Retinal pigment epithelial cell (primary cell): ENCODE measurements at regions not wholly inside any gene's neighbourhood (a gene's known extent, or its start where the extent isn't known, plus 50 kb on each side); places are given as distances from the start of the nearest gene placed in this dataset.
"Not testable (repeated sequence)": the region's sequence is repeated elsewhere in the genome, so short reads cannot be mapped to it uniquely, and the experiment has no call there.

Experiments
- DNase-seq: peaks from one replicate; pipeline ENCODE4 v3.0.0-alpha.2; 2010; ENCODE audit warnings: low read depth
- H3K4me3 ChIP-seq: 2 replicates; pipeline ENCODE4 v1.5.1; 2011; ENCODE audit warnings: mild to moderate bottlenecking, low read length, control low read depth, moderate library complexity
- TF ChIP-seq, protein P1 (sequence below): conservative IDR thresholded peaks from 2 replicates; pipeline ENCODE4 v1.5.1; 2011; ENCODE audit warnings: low read depth, low read length, control low read depth, inconsistent platforms

DNA sequence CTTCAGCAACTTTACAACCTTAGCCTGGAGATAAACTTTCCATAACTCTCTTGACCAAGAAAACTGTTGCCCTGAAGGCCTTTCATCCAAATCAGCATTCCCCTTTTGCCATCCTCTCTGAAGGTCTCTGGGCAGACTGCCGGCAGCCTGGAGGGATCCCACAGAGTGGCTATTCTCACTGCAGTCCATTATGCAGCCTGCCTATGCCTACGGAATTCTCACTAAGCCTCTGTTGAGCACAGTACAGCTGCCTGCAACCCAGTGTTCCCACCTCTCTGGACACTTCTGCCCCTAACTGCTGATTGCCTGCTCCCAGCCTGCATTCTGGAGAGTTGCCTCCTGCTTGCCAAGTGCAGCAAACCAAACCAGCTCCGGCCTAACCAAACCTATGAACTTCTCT is 548.9 kb upstream of the STEAP1 start:
- TF ChIP-seq, protein P1, sequence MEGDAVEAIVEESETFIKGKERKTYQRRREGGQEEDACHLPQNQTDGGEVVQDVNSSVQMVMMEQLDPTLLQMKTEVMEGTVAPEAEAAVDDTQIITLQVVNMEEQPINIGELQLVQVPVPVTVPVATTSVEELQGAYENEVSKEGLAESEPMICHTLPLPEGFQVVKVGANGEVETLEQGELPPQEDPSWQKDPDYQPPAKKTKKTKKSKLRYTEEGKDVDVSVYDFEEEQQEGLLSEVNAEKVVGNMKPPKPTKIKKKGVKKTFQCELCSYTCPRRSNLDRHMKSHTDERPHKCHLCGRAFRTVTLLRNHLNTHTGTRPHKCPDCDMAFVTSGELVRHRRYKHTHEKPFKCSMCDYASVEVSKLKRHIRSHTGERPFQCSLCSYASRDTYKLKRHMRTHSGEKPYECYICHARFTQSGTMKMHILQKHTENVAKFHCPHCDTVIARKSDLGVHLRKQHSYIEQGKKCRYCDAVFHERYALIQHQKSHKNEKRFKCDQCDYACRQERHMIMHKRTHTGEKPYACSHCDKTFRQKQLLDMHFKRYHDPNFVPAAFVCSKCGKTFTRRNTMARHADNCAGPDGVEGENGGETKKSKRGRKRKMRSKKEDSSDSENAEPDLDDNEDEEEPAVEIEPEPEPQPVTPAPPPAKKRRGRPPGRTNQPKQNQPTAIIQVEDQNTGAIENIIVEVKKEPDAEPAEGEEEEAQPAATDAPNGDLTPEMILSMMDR: no peak
- no peak overlapping the region for H3K4me3 ChIP-seq
- DNase-seq: no peak

DNA sequence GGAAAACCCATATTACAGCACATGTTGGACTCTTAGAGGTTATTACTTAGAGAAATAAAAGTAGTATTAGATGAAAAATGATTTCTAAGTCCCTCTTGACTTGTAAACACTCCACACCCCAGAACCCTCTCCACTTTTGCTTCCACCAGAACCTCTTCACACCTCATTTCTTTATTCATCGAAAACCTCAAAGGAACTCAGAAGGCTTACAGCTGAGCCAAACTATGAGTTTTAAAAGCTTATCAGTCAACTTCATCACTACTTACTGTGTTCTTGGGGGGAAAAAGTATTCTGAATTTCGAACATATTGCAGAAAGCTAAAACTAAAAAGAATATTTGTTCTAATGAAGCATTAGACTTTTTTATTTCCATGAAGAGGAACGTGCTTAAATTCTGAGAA is 547.8 kb upstream of the STEAP1 start:
- no peak overlapping the region for H3K4me3 ChIP-seq
- TF ChIP-seq, protein P1: no peak
- no peak for DNase-seq

DNA sequence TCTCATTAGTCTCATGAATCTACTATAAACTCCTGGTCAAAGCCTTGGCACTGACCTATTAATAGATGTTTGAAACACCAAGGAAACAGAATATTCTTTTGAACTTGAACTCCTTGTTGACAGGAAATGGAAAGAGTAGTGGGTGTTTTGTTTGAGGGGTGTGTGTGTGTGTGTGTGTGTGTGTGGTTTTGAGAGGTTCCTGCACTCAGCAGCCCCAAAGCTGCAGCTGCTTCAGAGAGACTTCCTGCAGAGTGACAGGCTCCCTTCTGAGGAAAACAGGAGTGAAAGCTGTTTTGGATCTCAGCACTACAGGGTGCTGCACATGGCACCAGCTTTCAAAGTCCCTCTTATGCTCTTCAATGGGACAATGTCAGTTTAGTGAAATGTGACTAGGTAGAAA is 546.5 kb upstream of the STEAP1 start:
- no peak for DNase-seq
- H3K4me3 ChIP-seq: no peak overlapping the region
- TF ChIP-seq, protein P1: no peak

DNA sequence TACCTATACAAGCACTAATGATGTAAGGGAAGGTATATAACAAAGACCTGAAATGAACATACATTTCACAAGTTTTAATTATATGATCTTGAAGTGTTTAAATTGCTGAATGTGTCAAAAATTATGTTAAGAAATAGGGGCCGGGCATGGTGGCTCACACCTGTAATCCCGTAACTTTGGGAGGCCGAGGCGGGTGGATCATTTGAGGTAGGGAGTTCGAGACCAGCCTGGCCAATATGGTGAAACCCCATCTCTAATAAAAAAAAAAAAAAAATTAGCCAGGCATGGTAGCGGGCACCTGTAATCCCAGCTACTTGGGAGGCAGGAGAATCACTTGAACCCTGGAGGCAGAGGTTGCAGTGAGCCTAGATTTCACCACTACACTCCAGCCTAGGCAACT is 537.4 kb upstream of the STEAP1 start:
- not testable (repeated sequence) for DNase-seq, H3K4me3 ChIP-seq

DNA sequence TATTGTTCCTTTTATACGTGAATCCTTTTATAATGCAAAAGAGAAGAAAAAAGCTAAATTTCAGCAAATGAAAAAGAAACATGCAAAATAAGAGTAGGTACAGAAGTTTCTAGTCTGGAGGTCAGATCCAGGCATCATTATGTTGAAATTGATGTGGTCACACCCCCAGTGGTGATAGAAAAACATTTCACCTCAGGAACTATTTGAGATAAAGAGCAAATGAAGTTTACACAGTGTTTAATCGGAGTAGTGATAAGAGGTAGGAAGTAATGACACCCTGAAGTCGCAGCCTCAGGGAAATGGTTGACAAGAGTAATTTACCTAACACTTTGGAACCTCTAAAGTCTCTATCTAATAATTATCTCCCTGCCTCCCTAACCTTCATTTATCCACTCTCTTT is 536.0 kb upstream of the STEAP1 start:
- DNase-seq: no peak
- TF ChIP-seq, protein P1: peak; percentile 7
- no peak overlapping the region for H3K4me3 ChIP-seq

DNA sequence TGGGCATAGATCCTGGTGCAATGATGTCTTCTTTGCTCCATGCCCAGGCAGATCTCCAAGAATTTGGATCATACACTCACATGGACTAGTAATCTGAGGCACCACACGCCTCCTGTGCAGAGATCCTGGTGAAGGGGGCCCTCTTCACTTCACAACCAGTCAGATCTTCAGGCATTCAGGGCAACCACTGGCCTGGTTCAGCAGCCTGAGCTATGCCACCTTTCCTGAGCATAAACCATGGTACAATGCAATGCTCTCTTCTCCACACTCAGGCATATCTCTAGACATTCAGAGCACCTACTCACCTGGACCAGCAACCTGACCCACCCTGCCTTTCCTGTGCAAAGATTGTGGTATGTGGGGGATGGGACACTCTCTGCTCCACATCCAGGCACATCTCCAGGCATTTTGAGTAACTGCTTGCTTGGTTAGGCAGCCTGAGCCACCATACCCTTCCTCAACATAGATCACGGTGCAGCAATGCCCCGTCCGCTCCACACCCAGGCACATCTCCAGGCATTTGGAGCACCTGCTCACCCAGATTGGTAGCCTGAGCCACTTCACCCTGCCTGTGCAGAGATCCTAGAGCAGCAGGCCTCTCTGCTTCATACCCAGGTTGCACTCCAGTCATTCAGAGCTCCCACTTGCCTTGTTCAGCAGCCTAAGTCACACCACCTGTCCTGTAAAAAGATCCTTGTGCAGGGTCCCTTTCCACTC is 532.2 kb upstream of the STEAP1 start:
- TF ChIP-seq, protein P1: no peak
- DNase-seq: no peak
- H3K4me3 ChIP-seq: no peak overlapping the region

DNA sequence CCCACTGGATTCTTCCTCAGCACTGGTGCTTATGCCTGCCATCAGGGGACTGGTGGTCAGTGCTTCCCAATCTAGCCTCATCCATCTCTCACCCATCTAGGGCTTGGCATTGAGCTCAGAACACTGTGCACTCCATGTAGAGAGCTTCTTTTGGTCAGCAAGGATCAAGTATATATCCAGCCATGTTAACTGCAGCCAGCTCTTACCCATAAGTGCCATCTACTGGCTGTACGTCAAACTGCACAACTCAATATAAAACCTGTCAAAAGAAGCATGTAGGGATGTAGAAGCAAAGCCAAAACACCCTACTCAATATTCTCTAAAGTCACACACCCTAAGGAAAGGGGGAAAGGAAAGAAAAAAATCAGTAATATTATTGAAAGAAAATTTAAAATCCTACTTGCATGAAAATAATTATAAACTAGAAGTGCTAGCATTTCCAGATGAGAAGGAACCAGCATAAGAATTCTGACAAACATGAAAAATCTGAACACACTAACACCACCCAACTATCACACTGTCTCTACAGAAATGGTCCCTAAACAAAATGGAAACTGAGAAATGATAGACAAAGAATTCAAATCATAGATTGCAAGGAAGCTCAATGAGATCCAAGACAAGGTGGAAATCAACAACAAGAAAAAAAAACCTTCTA is 531.1 kb upstream of the STEAP1 start:
- peak; percentile 14 for DNase-seq
- no peak overlapping the region for H3K4me3 ChIP-seq
- TF ChIP-seq, protein P1: peak; percentile 90

DNA sequence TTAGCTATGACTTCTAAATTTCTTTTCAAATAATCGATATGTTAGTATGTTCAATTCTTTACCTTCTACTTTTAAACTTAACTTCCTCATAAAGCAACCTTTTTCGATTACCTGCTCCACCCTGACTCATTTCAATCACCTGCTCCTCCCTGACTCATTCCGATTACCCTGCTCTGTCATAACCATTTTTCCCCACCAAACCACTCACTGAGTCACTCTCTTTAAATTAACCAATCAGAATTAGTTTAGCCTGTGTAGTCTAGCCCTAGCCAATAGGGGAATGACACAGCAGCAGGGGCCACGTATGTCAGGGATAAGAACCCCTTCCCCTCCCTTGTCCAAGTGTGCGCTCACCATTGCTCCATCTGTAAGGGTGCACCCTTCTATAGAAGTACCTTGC is 530.1 kb upstream of the STEAP1 start:
- not testable (repeated sequence) for DNase-seq, H3K4me3 ChIP-seq
